Muscle of arm (tissue), 1 donor: ENCODE measurements at regions not wholly inside any gene's neighbourhood (a gene's known extent, or its start where the extent isn't known, plus 50 kb on each side); places are given as distances from the start of the nearest gene placed in this dataset.

ENCODE experiments used
- DNase-seq: peaks from one replicate; pipeline ENCODE4 v3.0.0-alpha.2; 2013

DNA sequence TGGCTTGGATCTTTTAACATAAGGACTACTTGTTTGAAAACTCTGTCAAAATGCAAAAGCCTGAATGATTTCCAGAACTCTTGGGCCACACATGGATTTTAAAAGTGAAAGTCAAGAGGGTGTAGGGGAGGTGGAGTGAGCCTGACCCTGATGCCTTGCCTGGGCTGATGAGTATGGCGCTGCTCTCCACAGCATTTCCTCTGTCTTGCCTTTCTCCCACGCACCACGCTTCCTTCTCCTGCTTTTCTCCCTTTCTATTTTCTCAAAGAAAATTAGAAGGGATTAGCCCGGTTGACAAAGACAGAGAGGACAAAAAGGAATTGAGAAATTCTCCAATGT is 207.0 kb upstream of the CCDC68 start:
- DNase-seq: no peak

- no peak for DNase-seq
Measured at GRCh38 chr18:55163550-55163949, 204.3 kb upstream of the CCDC68 start.

GRCh38 chr18:55161916-55162315 is 202.7 kb upstream of the CCDC68 start:
- DNase-seq: no peak

DNA sequence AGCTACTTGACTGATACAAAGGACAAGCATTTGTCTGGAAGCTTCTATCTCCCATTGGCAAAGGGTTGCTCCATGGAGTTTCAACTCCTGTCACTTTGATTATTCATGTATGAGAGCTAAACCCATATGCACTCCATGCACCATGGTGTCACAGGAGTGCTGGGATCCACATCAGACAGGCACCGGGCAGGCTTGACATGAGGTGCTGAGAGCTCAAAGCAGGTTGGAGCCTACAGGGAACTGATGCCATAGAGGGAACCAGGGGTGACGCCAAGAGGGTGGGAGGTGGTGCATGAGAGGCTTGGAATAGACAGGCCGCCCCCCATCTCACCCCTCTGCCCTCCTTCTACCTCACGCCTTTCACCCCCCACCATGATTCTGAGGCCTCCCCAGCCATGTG is 199.8 kb upstream of the CCDC68 start:
- no peak for DNase-seq

GRCh38 chr18:55158570-55158969 is 199.3 kb upstream of the CCDC68 start:
- no peak for DNase-seq

- no peak for DNase-seq
Measured at GRCh38 chr18:55153346-55153745, 194.1 kb upstream of the CCDC68 start.

- no peak for DNase-seq
Measured at GRCh38 chr18:55152801-55153200, 193.5 kb upstream of the CCDC68 start.

DNA sequence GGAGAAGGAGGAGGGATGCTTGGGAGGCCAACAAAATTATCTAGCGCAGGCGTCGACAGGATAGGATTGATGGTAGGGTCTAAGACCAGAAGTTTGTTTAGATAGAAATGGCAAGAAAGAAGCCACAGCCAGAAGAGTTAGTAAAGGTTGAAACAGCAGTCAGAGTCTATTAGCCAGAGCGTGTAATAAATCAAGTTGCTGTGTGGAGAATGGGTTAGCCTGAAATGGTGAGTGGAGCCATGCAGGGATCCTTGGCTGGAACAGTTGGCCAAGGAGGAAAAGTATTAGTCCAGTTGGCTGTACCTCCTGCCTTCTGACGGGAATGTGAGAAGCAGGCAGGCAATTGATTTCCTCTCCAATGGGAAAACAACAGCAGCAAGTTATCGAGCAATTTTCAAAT is 190.7 kb upstream of the CCDC68 start:
- DNase-seq: peak; percentile 25

GRCh38 chr18:55147791-55148190 is 188.5 kb upstream of the CCDC68 start:
- no peak for DNase-seq

DNA sequence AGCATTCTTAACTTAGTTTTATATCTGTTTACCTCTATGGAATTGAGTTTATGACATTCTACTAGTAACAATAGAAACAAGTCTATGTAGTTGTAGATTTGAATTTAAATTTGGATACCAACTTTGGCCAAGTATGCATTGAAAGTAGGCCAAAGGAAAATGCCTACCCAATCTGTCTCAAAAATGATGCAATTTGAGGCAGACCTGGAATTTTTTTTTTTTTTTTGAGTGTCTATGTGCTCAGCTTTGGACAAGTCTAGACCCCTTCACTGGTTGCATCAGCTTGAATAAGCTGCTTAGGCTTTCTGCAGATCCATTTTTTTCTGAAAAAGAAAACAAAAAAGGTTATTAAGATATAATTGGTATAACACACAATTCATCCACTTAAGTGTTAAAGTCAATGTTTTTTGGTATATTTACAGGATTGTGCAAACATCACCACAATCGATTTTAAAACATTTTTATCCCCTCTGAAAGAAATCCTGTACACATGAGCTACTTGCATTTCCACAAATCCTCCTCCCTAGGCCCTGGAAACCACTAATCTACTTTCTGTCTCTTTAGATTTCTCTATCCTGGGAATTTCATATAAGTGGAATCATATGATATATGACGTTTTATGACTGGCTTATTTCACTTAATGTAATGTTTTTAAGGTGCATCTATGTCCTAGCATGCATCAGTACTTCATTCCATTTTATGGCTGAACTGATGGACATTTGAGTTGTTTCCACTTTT is 185.1 kb upstream of the CCDC68 start:
- no peak for DNase-seq

- peak; percentile 14 for DNase-seq
Measured at GRCh38 chr18:55142410-55142809, 183.1 kb upstream of the CCDC68 start.

- no peak for DNase-seq
Measured at GRCh38 chr18:55141318-55141717, 182.1 kb upstream of the CCDC68 start.

- no peak for DNase-seq
Measured at GRCh38 chr18:55139836-55140235, 180.6 kb upstream of the CCDC68 start.

- no peak for DNase-seq
Measured at GRCh38 chr18:55139307-55139706, 180.0 kb upstream of the CCDC68 start.

DNA sequence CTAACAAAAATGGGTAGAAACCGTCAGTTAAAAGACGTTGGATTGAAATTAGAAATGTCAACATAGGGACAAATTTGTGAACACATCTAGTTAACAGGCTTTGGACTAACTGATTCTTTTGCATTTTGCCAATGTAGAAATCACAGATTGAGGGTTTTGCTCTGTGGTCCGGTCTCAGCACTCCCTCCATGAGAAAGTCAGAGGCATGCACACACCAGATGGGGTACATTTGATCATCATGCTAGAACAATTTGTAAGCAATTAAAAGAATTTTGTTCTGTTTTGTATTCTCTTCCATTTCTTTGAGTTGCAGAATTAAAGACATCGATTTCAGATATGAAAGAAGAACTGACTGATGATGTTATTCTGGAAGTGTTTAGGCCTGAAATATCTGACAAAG is 179.1 kb upstream of the CCDC68 start:
- no peak for DNase-seq

DNA sequence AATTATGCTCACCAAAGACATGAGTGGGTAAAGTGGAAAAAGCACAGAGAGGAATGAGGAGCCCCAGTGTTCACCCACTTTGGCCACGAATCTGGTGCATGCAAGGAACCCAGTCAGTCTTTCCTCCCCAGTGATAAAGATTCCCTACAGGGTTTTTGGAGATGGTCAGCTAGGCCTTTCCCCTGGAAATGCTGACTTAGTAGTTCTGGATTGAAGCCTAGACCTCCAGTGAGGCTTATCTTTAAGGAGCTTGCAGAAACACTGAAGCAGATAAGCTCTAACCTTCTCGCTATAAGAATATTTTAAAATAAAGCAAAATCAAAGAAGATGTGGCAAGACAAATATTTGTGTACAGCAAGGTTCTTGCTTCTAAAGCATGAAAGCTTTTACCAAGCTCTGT is 178.3 kb upstream of the CCDC68 start:
- DNase-seq: no peak

DNA sequence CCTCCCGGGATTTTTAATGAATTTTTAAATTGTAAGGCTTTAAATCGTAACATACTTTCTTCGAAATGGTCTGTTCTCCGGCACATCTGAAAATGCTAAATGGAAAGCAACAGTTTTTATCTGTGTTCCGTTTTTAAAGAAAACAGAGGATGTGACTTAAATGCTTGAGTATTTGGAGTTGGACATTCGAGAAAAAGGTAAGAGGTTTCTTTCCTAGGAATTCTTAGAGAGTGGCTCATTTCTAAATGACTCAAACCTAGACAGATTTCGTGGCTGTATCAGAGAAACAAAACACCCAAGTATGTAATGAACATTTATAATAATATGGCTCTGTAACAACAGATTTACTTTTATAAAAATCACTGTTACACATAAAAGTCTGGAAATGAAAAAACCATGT is 177.6 kb upstream of the CCDC68 start:
- no peak for DNase-seq

GRCh38 chr18:55136258-55136657 is 177.0 kb upstream of the CCDC68 start:
- no peak for DNase-seq

DNA sequence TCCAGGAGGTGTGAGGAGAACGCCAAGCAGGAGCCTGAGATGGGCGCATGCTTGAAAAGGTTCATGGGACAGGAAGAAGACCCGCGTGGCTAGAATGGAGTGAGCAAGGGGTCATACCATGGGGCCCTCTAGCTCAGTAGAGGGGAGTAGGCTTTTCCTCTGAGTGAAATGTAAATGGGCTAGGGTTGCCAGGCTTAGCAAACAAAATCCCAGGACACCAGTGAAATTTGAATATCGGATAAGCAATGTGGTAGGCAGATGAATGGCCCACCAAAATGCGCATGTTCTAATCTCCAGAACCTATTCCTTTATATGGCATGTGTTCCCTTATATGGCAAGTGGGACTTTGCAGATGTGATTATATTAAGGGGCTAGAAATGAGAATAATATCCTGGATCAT is 174.1 kb upstream of the CCDC68 start:
- no peak for DNase-seq

GRCh38 chr18:55128437-55128836 is 169.2 kb upstream of the CCDC68 start:
- no peak for DNase-seq

GRCh38 chr18:55124078-55124763 is 165.0 kb upstream of the CCDC68 start:
- DNase-seq: no peak

DNA sequence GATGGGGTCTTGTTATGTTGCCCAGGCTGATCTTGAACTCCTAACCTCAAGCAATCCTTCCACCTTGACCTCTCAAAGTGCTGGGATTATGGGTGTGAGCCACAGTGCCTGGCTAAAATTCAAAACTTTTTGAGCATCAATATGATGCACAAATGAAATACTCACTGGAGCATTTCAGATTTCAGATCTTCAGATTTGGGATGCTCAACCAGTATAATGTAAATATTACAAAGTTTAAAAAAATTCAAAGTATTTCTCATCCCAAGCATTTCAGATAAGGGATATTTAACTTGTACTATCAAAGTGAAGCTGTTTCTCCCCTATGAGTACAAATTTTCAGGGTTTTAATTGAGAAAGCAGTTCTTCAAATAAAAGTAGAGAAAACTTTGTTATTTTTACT is 164.1 kb upstream of the CCDC68 start:
- no peak for DNase-seq

- DNase-seq: no peak
Measured at GRCh38 chr18:55121397-55122170, 162.3 kb upstream of the CCDC68 start.
